Psoas muscle (tissue), 7 donors: ENCODE measurements at regions not wholly inside any gene's neighbourhood (a gene's known extent, or its start where the extent isn't known, plus 50 kb on each side); places are given as distances from the start of the nearest gene placed in this dataset.

Experiments used
- ATAC-seq, 4 donors: fragments of 200-7000 bp; cut with Tn5 transposase; one replicate each; pipeline ENCODE4 v1.9.1; 2020; ENCODE audit warnings: moderate library complexity in 3 of 4, mild to moderate bottlenecking in 2 of 4
- DNase-seq, 2 donors: peaks; one replicate each; pipeline ENCODE4 v3.0.0-alpha.2; 2020
- H3K27ac ChIP-seq: fragments of 200-600 bp; one replicate; pipeline ENCODE4 v1.8.0; 2022
- H3K27me3 ChIP-seq, 3 donors: fragments of 200-600 bp in 1 of 3; one replicate each; pipeline versions ENCODE4 v1.6.1 to v1.8.0; 2013 to 2022; ENCODE audit warnings: low read length in 2 of 3, mild to moderate bottlenecking in 2 of 3, moderate library complexity in 1 of 3; ENCODE audit not compliant: insufficient read depth in 3 of 3
- H3K36me3 ChIP-seq, 2 donors: fragments of 200-600 bp in 1 of 2; one replicate each; pipeline versions ENCODE4 v1.6.1 to v1.8.0; 2013 to 2022; ENCODE audit warnings: low read depth in 1 of 2, mild to moderate bottlenecking in 1 of 2, moderate library complexity in 1 of 2; ENCODE audit not compliant: insufficient read depth in 1 of 2
- H3K4me1 ChIP-seq: fragments of 200-600 bp; one replicate; pipeline ENCODE4 v1.8.0; 2022
- H3K4me3 ChIP-seq: fragments of 200-600 bp; one replicate; pipeline ENCODE4 v1.8.0; 2022; ENCODE audit warnings: mild to moderate bottlenecking
- H3K9me3 ChIP-seq: fragments of 200-600 bp; one replicate; pipeline ENCODE4 v1.8.0; 2022
- CTCF ChIP-seq: fragments of 200-600 bp; IDR thresholded peaks from one replicate; pipeline ENCODE4 v1.8.0; 2022; ENCODE audit warnings: antibody characterized with exemption
- WGBS, 3 donors: extraction: QIAGEN DNeasy Blood & Tissue Kit; methylation state at CpG; one replicate each; pipeline versions ENCODE4 v1.1.6 to v1.1.7; 2013; 5-methylcytosine and 5-hydroxymethylcytosine counted together
- intact Hi-C, 2 donors: fragments of 100-400 bp; cut with DNase I; formaldehyde crosslinking; loops; one replicate each; pipeline versions ENCODE4 v1.11.0 to v1.14.2; 2022
- donor health status: healthy with polysubstance abuse.
- donor health status: DM: no; HTN: no; CAD: no; lungs with moderate emphysema.
- donor health status: Bipolar disorder and iron deficiency.
- donor health status: healthy.
- donor health status: DM: yes; HTN: yes; CAD: no.
- donor health status: DM: no; HTN: no; CAD: no.
- donor health status: DM: yes; HTN: yes; CAD: no.

DNA sequence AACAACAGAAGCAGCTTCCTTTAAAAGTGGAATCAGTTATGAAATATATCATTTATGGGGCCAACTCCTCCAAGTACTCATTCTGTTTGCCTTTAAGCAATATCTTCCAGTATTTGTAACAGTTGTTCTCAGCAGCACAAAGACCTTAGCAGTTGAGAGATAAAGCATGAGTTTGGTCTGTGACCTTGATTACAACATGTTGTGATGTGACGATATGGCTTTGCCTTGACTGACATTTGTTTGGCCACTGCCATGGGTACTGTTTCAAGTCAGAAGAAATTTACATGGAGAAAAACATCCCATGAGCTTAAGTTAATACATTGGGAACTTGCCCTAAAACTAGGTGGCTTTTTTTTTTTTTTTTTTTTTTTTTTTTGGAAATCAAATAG, 175.1 kb upstream of the KBTBD8 start:
- Histone ChIP-seq H3K9me3 (no peaks in the 10 kb centered on the region), H3K4me3 (no peak overlapping the region), H3K27me3 (no peaks in the 10 kb centered on the region), H3K4me1 (no peaks in the 10 kb centered on the region), H3K27ac (no peak overlapping the region), H3K36me3 (no peaks in the 10 kb centered on the region)
- intact Hi-C loops: loop anchor here (5.0 kb wide), 3 partner anchors 416 to 571 kb away; no protein-coding TSS in a partner anchor
- WGBS, 3 donors: 75 to 83% (median 76%) methylated on average over 1 of the region's 1 CpG
- no peak for TF ChIP-seq CTCF
- ATAC-seq (no peak), DNase-seq (no peak)

DNA sequence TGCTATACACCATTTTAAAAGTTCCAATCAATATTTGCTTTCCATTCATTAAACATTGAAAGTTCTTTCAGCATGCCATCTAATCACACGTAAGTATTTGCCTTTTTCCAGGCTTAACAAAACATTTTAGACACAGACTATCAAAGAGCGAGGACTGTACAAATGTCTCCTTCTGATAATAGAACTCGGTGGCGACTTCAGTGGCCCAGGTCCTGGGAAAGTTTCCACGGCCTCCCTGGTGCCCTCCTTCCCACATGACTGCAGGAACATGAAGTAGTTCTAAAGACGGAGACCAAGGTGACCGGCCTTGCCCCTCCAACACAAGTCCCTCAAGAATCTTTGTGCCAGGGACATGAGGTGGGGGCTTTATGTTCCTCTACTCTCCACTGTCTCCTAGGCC, 174.6 kb upstream of the KBTBD8 start:
- Histone ChIP-seq H3K4me3 (no peak overlapping the region), H3K27me3 (no peaks in the 10 kb centered on the region), H3K9me3 (no peaks in the 10 kb centered on the region), H3K27ac (no peak overlapping the region), H3K36me3 (no peaks in the 10 kb centered on the region), H3K4me1 (no peaks in the 10 kb centered on the region)
- 87 to 92% (median 91%) methylated on average over 7 of the region's 7 CpGs for WGBS, 3 donors
- DNase-seq (no peak), ATAC-seq (no peak)
- TF ChIP-seq CTCF: no peak
- intact Hi-C loops: loop anchor here (5.0 kb wide), 3 partner anchors 416 to 571 kb away; no protein-coding TSS in a partner anchor

DNA sequence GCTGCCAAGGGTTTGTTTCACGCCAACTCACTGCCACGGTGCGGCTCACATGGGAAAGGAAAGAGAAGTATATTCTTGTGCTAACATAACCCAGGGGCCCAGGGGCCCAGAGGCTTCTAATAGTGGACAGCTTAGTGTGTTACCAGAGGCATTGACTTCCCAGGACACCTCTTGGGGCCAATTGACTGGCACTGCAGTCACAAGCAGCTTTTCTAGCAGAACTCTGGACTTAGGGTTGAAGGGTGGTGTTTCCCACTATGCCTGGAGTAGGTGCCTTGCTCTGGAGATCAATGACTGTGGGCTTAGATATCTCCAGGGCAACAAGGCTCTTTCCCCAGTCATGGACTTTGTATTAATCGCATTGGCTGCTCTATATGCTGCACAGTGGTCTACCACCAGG, 172.7 kb upstream of the KBTBD8 start:
- Histone ChIP-seq H3K9me3 (no peaks in the 10 kb centered on the region), H3K4me3 (no peak overlapping the region), H3K27me3 (no peaks in the 10 kb centered on the region), H3K27ac (no peak overlapping the region), H3K4me1 (no peaks in the 10 kb centered on the region), H3K36me3 (no peaks in the 10 kb centered on the region)
- no peak for TF ChIP-seq CTCF
- WGBS, 3 donors: 81 to 87% (median 83%) methylated on average over 4 of the region's 4 CpGs
- DNase-seq: no peak
- intact Hi-C loops: no loop called here
- no peak for ATAC-seq

- intact Hi-C loops: no loop called here
- no peak for TF ChIP-seq CTCF
- no peaks in the 10 kb centered on the region for H3K36me3 ChIP-seq
These were observed 170.4 kb upstream of the KBTBD8 start for GRCh38 chr3:66827726-66828125.

GRCh38 chr3:66828303-66828702, 169.8 kb upstream of the KBTBD8 start:
- WGBS, 3 donors: 36 to 48% (median 37%) methylated on average over 1 of the region's 1 CpG
- no peaks in the 10 kb centered on the region for H3K4me1 ChIP-seq
- intact Hi-C loops: no loop called here
- peak in 2 of 4 donors; percentile 19 to 55 for ATAC-seq
- no peak for DNase-seq
- TF ChIP-seq CTCF: no peak
- no peaks in the 10 kb centered on the region for H3K9me3 ChIP-seq
- H3K4me3 ChIP-seq: no peak overlapping the region
- no peaks in the 10 kb centered on the region for H3K27me3 ChIP-seq
- no peaks in the 10 kb centered on the region for H3K36me3 ChIP-seq
- no peak overlapping the region for H3K27ac ChIP-seq

More at GRCh38 chr3:66827726-66828125, 170.4 kb upstream of the KBTBD8 start:
- 89 to 96% (median 90%) methylated on average over 6 of the region's 6 CpGs for WGBS, 3 donors
- no peaks in the 10 kb centered on the region for H3K4me1 ChIP-seq
- DNase-seq: no peak
- H3K27ac ChIP-seq: no peak overlapping the region
- H3K9me3 ChIP-seq: no peaks in the 10 kb centered on the region
- H3K4me3 ChIP-seq: no peak overlapping the region
- no peaks in the 10 kb centered on the region for H3K27me3 ChIP-seq
- no peak for ATAC-seq
